HepG2 (cell line): ENCODE measurements at regions not wholly inside any gene's neighbourhood (a gene's known extent, or its start where the extent isn't known, plus 50 kb on each side); places are given as distances from the start of the nearest gene placed in this dataset.
"Not testable (repeated sequence)": the region's sequence is repeated elsewhere in the genome, so short reads cannot be mapped to it uniquely, and the experiment has no call there.

ENCODE experiments used
- ATAC-seq: fragments of 200-7000 bp; cut with Tn5 transposase; 3 replicates; pipeline ENCODE4 v1.9.1; 2020; ENCODE audit warnings: mild to moderate bottlenecking, moderate library complexity
- BruUV-seq: library from RNA; stranded (reverse); fragments of 400-500 nt; replicated peaks from 2 replicates; lab custom pipeline; 2021; lab: Mats Ljungman, UMichigan
- CTCF ChIA-PET: fragments of 300-600 bp; formaldehyde crosslinking; extraction: SDS; loops from one replicate; lab custom pipeline; 2021; ENCODE audit warnings: low total read pairs, inconsistent platforms, low intra/inter-chr PET ratio; lab: Yijun Ruan, JAX
- POLR2A ChIA-PET: fragments of 350-600 bp; sonication (Branson Sonifier 250); formaldehyde crosslinking; loops from one replicate; lab custom pipeline; 2020; ENCODE audit warnings: antibody characterized with exemption, inconsistent platforms; lab: Yijun Ruan, JAX
- DNase-seq: peaks from one replicate; pipeline ENCODE4 v3.0.0-alpha.2; 2015; ENCODE audit warnings: low spot score
- FAIRE-seq: peaks from 3 replicates; lab custom pipeline; 2011; peaks lifted over from hg19 to GRCh38; lab: Jason Lieb, UNC
- H2AFZ ChIP-seq: one replicate; pipeline ENCODE4 v1.6.1; 2011; ENCODE audit warnings: low read length, inconsistent platforms
- H3K27ac ChIP-seq: fragments of 300-600 bp; 3 replicates; pipeline ENCODE4 v1.8.0; 2011; ENCODE audit warnings: mixed run types, mild to moderate bottlenecking, mixed read lengths, low read length, inconsistent platforms; ENCODE audit not compliant: insufficient read depth; ENCODE audit errors: extremely low read length
- H3K27me3 ChIP-seq, 2 experiments: fragments of 200-600 bp in 1 of 2; 2 replicates in 1 of 2; 3 replicates in 1 of 2; pipeline versions ENCODE4 v1.6.0 to v1.8.0; 2011; ENCODE audit warnings: low read length in 2 of 2, mild to moderate bottlenecking in 2 of 2, moderate library complexity in 2 of 2, inconsistent platforms in 1 of 2; ENCODE audit not compliant: insufficient read depth in 2 of 2, control insufficient read depth in 1 of 2
- H3K36me3 ChIP-seq, 2 experiments: fragments of 200-600 bp in 1 of 2; replicated peaks in 1 of 2; 2 replicates in 1 of 2; 3 replicates in 1 of 2; pipeline versions ENCODE4 v1.5.1 to v1.8.0; 2011; ENCODE audit warnings: low read length in 2 of 2, inconsistent platforms in 1 of 2; ENCODE audit not compliant: insufficient read depth in 2 of 2, control insufficient read depth in 1 of 2
- H3K4me1 ChIP-seq: 2 replicates; pipeline ENCODE4 v1.5.1; 2012; ENCODE audit warnings: low read length, inconsistent platforms; ENCODE audit not compliant: insufficient read depth
- H3K4me2 ChIP-seq: 2 replicates; pipeline ENCODE4 v1.6.0; 2011; ENCODE audit warnings: low read depth, low read length, inconsistent platforms
- H3K4me3 ChIP-seq, 3 experiments: fragments of 200-600 bp in 1 of 3; sonication (generic), shearing (Covaris generic) in 1 of 3; replicated peaks in 1 of 3; 2 replicates each; pipeline ENCODE4 v1.5.1; 2011 to 2016; ENCODE audit warnings: low read length in 3 of 3, inconsistent platforms in 2 of 3, low read depth in 2 of 3, mild to moderate bottlenecking in 2 of 3, control low read depth in 1 of 3, mixed read lengths in 1 of 3; ENCODE audit not compliant: insufficient read depth in 1 of 3
- H3K79me2 ChIP-seq: one replicate; pipeline ENCODE4 v1.6.1; 2011; ENCODE audit warnings: low read length, inconsistent platforms; ENCODE audit not compliant: insufficient read depth
- H3K9ac ChIP-seq: 2 replicates; pipeline ENCODE4 v1.6.0; 2011; ENCODE audit warnings: mild to moderate bottlenecking, low read depth, low read length, inconsistent platforms; ENCODE audit not compliant: insufficient read depth
- H3K9me3 ChIP-seq: 2 replicates; pipeline ENCODE4 v1.5.1; 2012; ENCODE audit warnings: mild to moderate bottlenecking, low read length
- H4K20me1 ChIP-seq: 2 replicates; pipeline ENCODE4 v1.6.0; 2011; ENCODE audit warnings: inconsistent platforms, mild to moderate bottlenecking, low read length, moderate library complexity; ENCODE audit not compliant: insufficient read depth
- ATF7 ChIP-seq, 2 experiments: fragments of 450-650 bp in 1 of 2; sonication (generic) in 1 of 2; formaldehyde crosslinking in 1 of 2; IDR thresholded peaks; 2 replicates each; pipeline versions ENCODE4 v1.4.0 to v1.6.1; 2016 to 2020; ENCODE audit warnings: antibody characterized with exemption in 1 of 2, mild to moderate bottlenecking in 1 of 2, missing genetic modification reagents in 1 of 2
- RBFOX2 ChIP-seq: fragments of 200-400 bp; formaldehyde crosslinking; IDR thresholded peaks from 2 replicates; pipeline ENCODE4 v1.6.1; 2017; ENCODE audit warnings: low read depth, mild to moderate bottlenecking, low read length
- TCF12 ChIP-seq, 2 experiments: fragments of 450-650 bp in 1 of 2; sonication (generic) in 1 of 2; formaldehyde crosslinking in 1 of 2; IDR thresholded peaks; 2 replicates each; pipeline versions ENCODE4 v1.6.1 to v1.8.0; 2017 to 2022; ENCODE audit warnings: antibody characterized with exemption in 1 of 2, mild to moderate bottlenecking in 1 of 2, missing genetic modification reagents in 1 of 2, moderate library complexity in 1 of 2
- ZBTB1 ChIP-seq: sonication (generic); formaldehyde crosslinking; IDR thresholded peaks from 2 replicates; pipeline ENCODE4 v1.4.0; 2020; ENCODE audit warnings: missing genetic modification reagents, borderline replicate concordance
- ZC3H4 ChIP-seq: sonication (generic); formaldehyde crosslinking; IDR thresholded peaks from 2 replicates; pipeline ENCODE4 v1.4.0; 2020; ENCODE audit warnings: missing genetic modification reagents, borderline replicate concordance
- ZKSCAN8 ChIP-seq: IDR thresholded peaks from 2 replicates; pipeline ENCODE4 v1.6.1; 2016; ENCODE audit warnings: borderline replicate concordance, missing genetic modification reagents, missing compliant biosample characterization
- ZNF274 ChIP-seq: sonication (generic); formaldehyde crosslinking; IDR thresholded peaks from 2 replicates; pipeline ENCODE4 v1.5.1; 2020; ENCODE audit warnings: mild to moderate bottlenecking, missing genetic modification reagents
- ZNF616 ChIP-seq: sonication (generic); formaldehyde crosslinking; IDR thresholded peaks from 2 replicates; pipeline ENCODE4 v1.5.0; 2020; ENCODE audit warnings: low read depth, mild to moderate bottlenecking, missing genetic modification reagents
- ZNF839 ChIP-seq: sonication (generic); formaldehyde crosslinking; IDR thresholded peaks from 2 replicates; pipeline ENCODE4 v1.4.0; 2020; ENCODE audit warnings: missing genetic modification reagents, mild to moderate bottlenecking, borderline replicate concordance
- in situ Hi-C: cut with HindIII; loops from 2 replicates; pipeline ENCODE4 v1.10.0; 2017; ENCODE audit warnings: low pct_unique_long_range_greater_than_20kb; ENCODE audit not compliant: extremely low pct_ligation_motif_present
- intact Hi-C: fragments of 100-400 bp; cut with micrococcal nuclease; formaldehyde crosslinking; loops from one replicate; pipeline ENCODE4 v1.10.0; 2022; ENCODE audit not compliant: unreplicated experiment
- TF ChIP-seq, protein P1 (sequence below): sonication (generic); formaldehyde crosslinking; IDR thresholded peaks from 2 replicates; pipeline ENCODE4 v1.5.0; 2020; ENCODE audit warnings: mild to moderate bottlenecking, missing genetic modification reagents
- TF ChIP-seq, protein P2 (sequence below): sonication (generic); formaldehyde crosslinking; IDR thresholded peaks from 2 replicates; pipeline ENCODE4 v1.8.1; 2023; ENCODE audit warnings: mild to moderate bottlenecking, moderate library complexity, missing genetic modification reagents
- TF ChIP-seq, protein P3 (sequence below): sonication (generic); formaldehyde crosslinking; conservative IDR thresholded peaks from 2 replicates; pipeline ENCODE4 v1.8.1; 2023; ENCODE audit warnings: missing genetic modification reagents
- TF ChIP-seq, protein P4 (sequence below): sonication (generic); formaldehyde crosslinking; IDR thresholded peaks from 2 replicates; pipeline ENCODE4 v1.4.0; 2020; ENCODE audit warnings: missing genetic modification reagents

DNA sequence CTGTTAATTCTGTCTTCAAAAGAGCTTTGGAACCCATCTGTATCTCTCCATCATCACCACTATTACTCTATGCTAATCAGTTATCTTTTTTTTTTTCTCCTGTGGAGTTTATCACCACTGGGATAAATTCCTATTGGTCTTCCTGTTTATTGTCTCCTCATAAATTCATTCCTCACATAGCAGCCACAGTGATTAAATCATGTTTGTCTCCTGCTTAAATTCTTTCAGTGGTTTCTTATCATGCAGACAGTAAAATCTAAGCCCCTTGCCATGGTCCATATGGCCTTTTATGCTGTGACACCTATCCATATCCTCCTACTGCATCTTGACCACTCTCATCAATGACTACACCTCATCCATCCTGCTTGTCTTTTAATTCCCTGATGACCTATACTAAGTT is 239.8 kb upstream of the ZEB2 start:
- Histone ChIP-seq H3K9ac (no peak overlapping the region), H3K4me3 (no peak overlapping the region), H3K4me1 (no peaks in the 10 kb centered on the region), H3K27ac (no peak overlapping the region), H3K36me3 (no peaks in the 10 kb centered on the region), H2AFZ (no peak overlapping the region), H4K20me1 (no peaks in the 10 kb centered on the region), H3K9me3 (peaks cover 45% of the 10 kb centered on the region), H3K79me2 (no peaks in the 10 kb centered on the region), H3K27me3 (no peaks in the 10 kb centered on the region), H3K4me2 (no peak overlapping the region)
- TF ChIP-seq ZNF839 (CRISPR knock-in tag) (no peak), RBFOX2 (no peak), TCF12 (IDR thresholded peaks at IDR 0.05) (no peak), TCF12 (CRISPR knock-in tag; IDR thresholded peaks at IDR 0.05) (no peak), ZC3H4 (CRISPR knock-in tag) (no peak), ZBTB1 (CRISPR knock-in tag) (no peak), ATF7 (IDR thresholded peaks at IDR 0.05) (no peak), ATF7 (CRISPR knock-in tag; IDR thresholded peaks at IDR 0.05) (no peak), ZKSCAN8 (CRISPR knock-in tag) (no peak), ZNF616 (CRISPR knock-in tag) (no peak), ZNF274 (CRISPR knock-in tag) (no peak)
- TF ChIP-seq, protein P1, sequence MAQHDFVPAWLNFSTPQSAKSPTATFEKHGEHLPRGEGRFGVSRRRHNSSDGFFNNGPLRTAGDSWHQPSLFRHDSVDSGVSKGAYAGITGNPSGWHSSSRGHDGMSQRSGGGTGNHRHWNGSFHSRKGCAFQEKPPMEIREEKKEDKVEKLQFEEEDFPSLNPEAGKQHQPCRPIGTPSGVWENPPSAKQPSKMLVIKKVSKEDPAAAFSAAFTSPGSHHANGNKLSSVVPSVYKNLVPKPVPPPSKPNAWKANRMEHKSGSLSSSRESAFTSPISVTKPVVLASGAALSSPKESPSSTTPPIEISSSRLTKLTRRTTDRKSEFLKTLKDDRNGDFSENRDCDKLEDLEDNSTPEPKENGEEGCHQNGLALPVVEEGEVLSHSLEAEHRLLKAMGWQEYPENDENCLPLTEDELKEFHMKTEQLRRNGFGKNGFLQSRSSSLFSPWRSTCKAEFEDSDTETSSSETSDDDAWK (CRISPR knock-in tag) = no peak
- TF ChIP-seq, protein P2, sequence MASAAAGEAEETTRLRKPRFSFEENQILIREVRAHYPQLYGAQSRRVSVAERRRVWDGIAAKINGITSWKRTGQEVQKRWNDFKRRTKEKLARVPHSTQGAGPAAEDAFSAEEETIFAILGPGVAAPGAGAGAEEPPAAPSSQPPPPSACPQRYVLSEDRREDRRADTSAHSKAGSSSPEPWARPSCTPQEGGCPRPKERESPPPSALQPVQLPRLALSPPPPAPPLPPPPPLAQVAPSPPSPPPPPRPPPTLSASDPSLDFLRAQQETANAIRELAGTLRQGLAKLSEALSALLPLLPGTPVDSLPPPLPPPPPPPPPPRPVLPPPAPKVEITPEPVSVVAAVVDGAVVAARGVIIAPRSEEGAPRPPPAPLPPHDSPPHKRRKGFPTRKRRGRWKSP (CRISPR knock-in tag) = no peak
- TF ChIP-seq, protein P3, sequence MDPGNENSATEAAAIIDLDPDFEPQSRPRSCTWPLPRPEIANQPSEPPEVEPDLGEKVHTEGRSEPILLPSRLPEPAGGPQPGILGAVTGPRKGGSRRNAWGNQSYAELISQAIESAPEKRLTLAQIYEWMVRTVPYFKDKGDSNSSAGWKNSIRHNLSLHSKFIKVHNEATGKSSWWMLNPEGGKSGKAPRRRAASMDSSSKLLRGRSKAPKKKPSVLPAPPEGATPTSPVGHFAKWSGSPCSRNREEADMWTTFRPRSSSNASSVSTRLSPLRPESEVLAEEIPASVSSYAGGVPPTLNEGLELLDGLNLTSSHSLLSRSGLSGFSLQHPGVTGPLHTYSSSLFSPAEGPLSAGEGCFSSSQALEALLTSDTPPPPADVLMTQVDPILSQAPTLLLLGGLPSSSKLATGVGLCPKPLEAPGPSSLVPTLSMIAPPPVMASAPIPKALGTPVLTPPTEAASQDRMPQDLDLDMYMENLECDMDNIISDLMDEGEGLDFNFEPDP (CRISPR knock-in tag) = no peak
- TF ChIP-seq, protein P4, sequence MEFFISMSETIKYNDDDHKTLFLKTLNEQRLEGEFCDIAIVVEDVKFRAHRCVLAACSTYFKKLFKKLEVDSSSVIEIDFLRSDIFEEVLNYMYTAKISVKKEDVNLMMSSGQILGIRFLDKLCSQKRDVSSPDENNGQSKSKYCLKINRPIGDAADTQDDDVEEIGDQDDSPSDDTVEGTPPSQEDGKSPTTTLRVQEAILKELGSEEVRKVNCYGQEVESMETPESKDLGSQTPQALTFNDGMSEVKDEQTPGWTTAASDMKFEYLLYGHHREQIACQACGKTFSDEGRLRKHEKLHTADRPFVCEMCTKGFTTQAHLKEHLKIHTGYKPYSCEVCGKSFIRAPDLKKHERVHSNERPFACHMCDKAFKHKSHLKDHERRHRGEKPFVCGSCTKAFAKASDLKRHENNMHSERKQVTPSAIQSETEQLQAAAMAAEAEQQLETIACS (CRISPR knock-in tag) = no peak
- CTCF ChIA-PET = no interaction called here
- ATAC-seq (no peak), FAIRE-seq (no peak), DNase-seq (no peak)
- intact Hi-C loops = no loop called here
- no TSS peak for BruUV-seq
- POLR2A ChIA-PET = no interaction called here
- in situ Hi-C loops = no loop called here

DNA sequence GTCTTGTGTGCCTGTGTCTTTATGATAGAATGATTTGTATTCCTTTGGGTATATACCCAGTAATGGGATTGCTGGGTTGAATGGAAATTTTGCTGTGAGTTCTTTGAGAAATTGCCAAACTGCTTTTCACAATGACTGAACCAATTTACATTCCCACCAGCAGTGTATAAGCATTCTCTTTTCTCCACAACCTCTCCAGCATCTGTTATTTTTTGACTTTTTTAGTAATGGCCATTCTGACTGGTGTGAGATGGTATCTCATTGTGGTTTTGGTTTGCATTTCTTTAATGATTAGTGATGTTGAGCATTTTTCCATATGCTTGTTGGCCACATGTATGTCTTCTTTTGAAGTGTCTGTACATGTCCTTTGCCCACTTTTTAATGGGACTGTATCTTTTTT is 238.3 kb upstream of the ZEB2 start:
- H3K4me1 ChIP-seq, H3K27ac ChIP-seq, FAIRE-seq, H3K79me2 ChIP-seq, H3K9ac ChIP-seq, BruUV-seq, ATAC-seq, H3K36me3 ChIP-seq, intact Hi-C loops, H3K4me2 ChIP-seq, POLR2A ChIA-PET, DNase-seq, CTCF ChIA-PET, H3K4me3 ChIP-seq, H2AFZ ChIP-seq, H4K20me1 ChIP-seq, in situ Hi-C loops, H3K27me3 ChIP-seq: not testable (repeated sequence)
- H3K9me3 ChIP-seq = peaks cover 47% of the 10 kb centered on the region
